ENCODE measurements at regions not wholly inside any gene's neighbourhood (a gene's known extent, or its start where the extent isn't known, plus 50 kb on each side); places are given as distances from the start of the nearest gene placed in this dataset.

- Histone ChIP-seq H3K4me3 (ENCODE audit: low read length in 3 of 3) (no peak overlapping the region), H3K36me3 (ENCODE audit: control insufficient read depth in 2 of 3, insufficient read depth in 3 of 3, low read length in 3 of 3) (no peaks in the 10 kb centered on the region), H3K9ac (ENCODE audit: low read length in 3 of 3) (no peak overlapping the region), H3K27me3 (ENCODE audit: control insufficient read depth, insufficient read depth, low read length) (no peaks in the 10 kb centered on the region), H3K9me3 (ENCODE audit: control insufficient read depth in 2 of 3, insufficient read depth in 1 of 3, low read length in 3 of 3) (no peaks in the 10 kb centered on the region), H3K27ac (ENCODE audit: low read depth in 2 of 2, low read length in 2 of 2) (no peak overlapping the region), H3K4me1 (ENCODE audit: control insufficient read depth in 2 of 3, insufficient read depth in 2 of 3, low read depth in 1 of 3, low read length in 3 of 3) (no peaks in the 10 kb centered on the region)
- intact Hi-C loops (cut with DNase I), result no loop called here
- DNase-seq (no peak), FAIRE-seq (no peak)
- TF ChIP-seq CTCF (IDR thresholded peaks at IDR 0.05; ENCODE audit: borderline replicate concordance, extremely low read depth, insufficient read depth), result no peak
These were observed 350.2 kb downstream of the ZNF516 start for GRCh38 chr18:76144844-76145243.

GRCh38 chr18:76142611-76143010 is 352.4 kb downstream of the ZNF516 start:
- H3K9ac ChIP-seq (ENCODE audit: low read length in 3 of 3), result no peak overlapping the region
- DNase-seq, result no peak
- H3K4me1 ChIP-seq (ENCODE audit: control insufficient read depth in 2 of 3, insufficient read depth in 2 of 3, low read depth in 1 of 3, low read length in 3 of 3), result no peaks in the 10 kb centered on the region
- TF ChIP-seq CTCF (IDR thresholded peaks at IDR 0.05; ENCODE audit: borderline replicate concordance, extremely low read depth, insufficient read depth), result no peak
- no peaks in the 10 kb centered on the region for H3K9me3 ChIP-seq (ENCODE audit: control insufficient read depth in 2 of 3, insufficient read depth in 1 of 3, low read length in 3 of 3)
- no peaks in the 10 kb centered on the region for H3K36me3 ChIP-seq (ENCODE audit: control insufficient read depth in 2 of 3, insufficient read depth in 3 of 3, low read length in 3 of 3)
- no peaks in the 10 kb centered on the region for H3K27me3 ChIP-seq (ENCODE audit: control insufficient read depth, insufficient read depth, low read length)
- H3K27ac ChIP-seq (ENCODE audit: low read depth in 2 of 2, low read length in 2 of 2), result no peak overlapping the region
- intact Hi-C loops (cut with DNase I), result no loop called here
- no peak overlapping the region for H3K4me3 ChIP-seq (ENCODE audit: low read length in 3 of 3)
- no peak for FAIRE-seq

DNA sequence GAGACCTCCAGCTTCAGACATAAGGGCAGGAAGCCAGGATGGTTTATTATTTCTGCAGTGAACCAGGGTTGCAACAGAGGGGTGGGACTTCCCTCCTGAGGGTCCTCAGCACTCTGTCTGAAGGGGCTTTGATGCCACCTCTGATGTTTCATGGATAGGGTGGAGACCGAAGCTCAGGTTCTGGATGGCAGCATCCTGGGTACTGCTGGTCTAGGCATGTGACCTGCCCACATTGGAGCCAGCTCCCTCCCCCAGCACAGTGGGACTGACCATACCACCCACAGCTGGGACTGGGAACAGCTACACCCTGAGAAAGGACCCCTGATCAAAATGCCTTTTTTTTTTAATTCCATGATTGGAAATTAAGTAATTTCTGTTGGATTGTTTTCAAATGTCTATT is 355.2 kb downstream of the ZNF516 start:
- Histone ChIP-seq H3K27me3 (ENCODE audit: control insufficient read depth, insufficient read depth, low read length) (no peaks in the 10 kb centered on the region), H3K27ac (ENCODE audit: low read depth in 2 of 2, low read length in 2 of 2) (no peak overlapping the region), H3K4me3 (ENCODE audit: low read length in 3 of 3) (no peak overlapping the region), H3K4me1 (ENCODE audit: control insufficient read depth in 2 of 3, insufficient read depth in 2 of 3, low read depth in 1 of 3, low read length in 3 of 3) (no peaks in the 10 kb centered on the region), H3K36me3 (ENCODE audit: control insufficient read depth in 2 of 3, insufficient read depth in 3 of 3, low read length in 3 of 3) (no peaks in the 10 kb centered on the region), H3K9ac (ENCODE audit: low read length in 3 of 3) (no peak overlapping the region), H3K9me3 (ENCODE audit: control insufficient read depth in 2 of 3, insufficient read depth in 1 of 3, low read length in 3 of 3) (no peaks in the 10 kb centered on the region)
- no peak for FAIRE-seq
- intact Hi-C loops (cut with DNase I), result no loop called here
- DNase-seq, result no peak
- TF ChIP-seq CTCF (IDR thresholded peaks at IDR 0.05; ENCODE audit: borderline replicate concordance, extremely low read depth, insufficient read depth), result no peak

DNA sequence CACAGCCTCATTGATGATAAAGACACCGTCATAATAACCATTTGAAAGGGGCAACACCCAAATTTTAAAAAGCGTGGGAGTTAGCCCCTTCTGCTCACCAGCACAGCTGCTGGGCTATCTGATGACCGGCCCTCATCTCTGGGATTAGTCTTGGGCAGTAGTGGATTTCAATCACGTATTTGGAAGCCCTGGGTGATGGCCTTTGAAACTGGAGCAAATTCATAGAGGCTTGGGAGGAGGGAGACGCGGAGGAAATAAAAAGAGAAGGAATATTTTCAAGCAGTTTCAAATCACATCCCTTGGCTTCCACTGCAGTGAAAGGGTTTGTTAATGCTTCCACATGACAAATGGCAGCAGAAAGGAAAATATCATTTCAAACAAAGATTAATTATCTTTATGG is 357.8 kb downstream of the ZNF516 start:
- Histone ChIP-seq H3K4me1 (ENCODE audit: control insufficient read depth in 2 of 3, insufficient read depth in 2 of 3, low read depth in 1 of 3, low read length in 3 of 3) (no peaks in the 10 kb centered on the region), H3K27me3 (ENCODE audit: control insufficient read depth, insufficient read depth, low read length) (no peaks in the 10 kb centered on the region), H3K9me3 (ENCODE audit: control insufficient read depth in 2 of 3, insufficient read depth in 1 of 3, low read length in 3 of 3) (peaks cover 0 to 7% (median 0%) of the 10 kb centered on the region in 3 donors), H3K36me3 (ENCODE audit: control insufficient read depth in 2 of 3, insufficient read depth in 3 of 3, low read length in 3 of 3) (no peaks in the 10 kb centered on the region), H3K9ac (ENCODE audit: low read length in 3 of 3) (no peak overlapping the region), H3K27ac (ENCODE audit: low read depth in 2 of 2, low read length in 2 of 2) (no peak overlapping the region), H3K4me3 (ENCODE audit: low read length in 3 of 3) (no peak overlapping the region)
- no peak for TF ChIP-seq CTCF (IDR thresholded peaks at IDR 0.05; ENCODE audit: borderline replicate concordance, extremely low read depth, insufficient read depth)
- DNase-seq (no peak), FAIRE-seq (no peak)
- intact Hi-C loops (cut with DNase I), result no loop called here

Data from kidney (tissue), 13 donors.